ENCODE measurements at regions not wholly inside any gene's neighbourhood (a gene's known extent, or its start where the extent isn't known, plus 50 kb on each side); places are given as distances from the start of the nearest gene placed in this dataset.

DNA sequence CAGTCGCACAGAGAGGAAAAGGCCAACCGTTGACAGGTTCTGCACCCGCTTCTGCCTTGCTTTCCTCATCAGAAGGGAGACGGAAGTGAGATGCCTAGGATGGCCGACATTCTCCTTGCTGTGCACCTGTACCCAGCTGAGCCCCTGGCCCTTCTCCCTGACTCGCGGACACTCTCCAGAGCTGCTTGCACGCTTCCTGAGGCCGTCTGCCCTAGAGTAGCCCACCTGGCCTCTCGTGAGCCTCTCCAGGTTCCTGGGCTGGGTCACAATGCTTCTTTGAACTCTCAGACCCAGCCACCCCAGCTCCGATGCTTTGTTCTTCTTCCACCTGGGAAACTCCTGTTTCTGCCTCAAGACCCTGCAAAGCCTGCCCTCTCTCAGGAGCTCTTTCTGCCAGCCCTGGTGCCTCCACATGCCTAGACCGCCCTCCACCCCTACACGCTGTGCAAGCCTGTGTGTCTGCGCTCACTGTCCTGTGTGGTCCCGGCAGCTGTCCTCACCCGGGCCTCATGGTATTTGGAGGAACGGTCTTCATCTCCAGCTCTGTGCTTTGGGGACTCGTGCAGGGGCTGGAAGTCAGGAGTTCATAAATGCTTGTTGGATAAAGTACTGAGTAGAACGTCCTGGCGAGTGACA lies 345.4 kb upstream of the SALL3 start:
- TF ChIP-seq, protein P1, sequence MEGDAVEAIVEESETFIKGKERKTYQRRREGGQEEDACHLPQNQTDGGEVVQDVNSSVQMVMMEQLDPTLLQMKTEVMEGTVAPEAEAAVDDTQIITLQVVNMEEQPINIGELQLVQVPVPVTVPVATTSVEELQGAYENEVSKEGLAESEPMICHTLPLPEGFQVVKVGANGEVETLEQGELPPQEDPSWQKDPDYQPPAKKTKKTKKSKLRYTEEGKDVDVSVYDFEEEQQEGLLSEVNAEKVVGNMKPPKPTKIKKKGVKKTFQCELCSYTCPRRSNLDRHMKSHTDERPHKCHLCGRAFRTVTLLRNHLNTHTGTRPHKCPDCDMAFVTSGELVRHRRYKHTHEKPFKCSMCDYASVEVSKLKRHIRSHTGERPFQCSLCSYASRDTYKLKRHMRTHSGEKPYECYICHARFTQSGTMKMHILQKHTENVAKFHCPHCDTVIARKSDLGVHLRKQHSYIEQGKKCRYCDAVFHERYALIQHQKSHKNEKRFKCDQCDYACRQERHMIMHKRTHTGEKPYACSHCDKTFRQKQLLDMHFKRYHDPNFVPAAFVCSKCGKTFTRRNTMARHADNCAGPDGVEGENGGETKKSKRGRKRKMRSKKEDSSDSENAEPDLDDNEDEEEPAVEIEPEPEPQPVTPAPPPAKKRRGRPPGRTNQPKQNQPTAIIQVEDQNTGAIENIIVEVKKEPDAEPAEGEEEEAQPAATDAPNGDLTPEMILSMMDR (IDR thresholded peaks at IDR 0.05; ENCODE audit: low read depth, low read length), result no peak
- no peak for DNase-seq (ENCODE audit: low read depth, low spot score)
- no peak overlapping the region for H3K4me3 ChIP-seq (ENCODE audit: low read depth, low read length)
- in situ Hi-C loops (cut with HindIII; ENCODE audit: low sequenced_read_pairs), result no loop called here

- TF ChIP-seq, protein P1 (IDR thresholded peaks at IDR 0.05; ENCODE audit: low read depth, low read length), result no peak
- in situ Hi-C loops (cut with HindIII; ENCODE audit: low sequenced_read_pairs), result no loop called here
- DNase-seq (ENCODE audit: low read depth, low spot score), result no peak
- H3K4me3 ChIP-seq (ENCODE audit: low read depth, low read length), result no peak overlapping the region
These were observed 344.4 kb upstream of the SALL3 start for GRCh38 chr18:78635093-78635800.

DNA sequence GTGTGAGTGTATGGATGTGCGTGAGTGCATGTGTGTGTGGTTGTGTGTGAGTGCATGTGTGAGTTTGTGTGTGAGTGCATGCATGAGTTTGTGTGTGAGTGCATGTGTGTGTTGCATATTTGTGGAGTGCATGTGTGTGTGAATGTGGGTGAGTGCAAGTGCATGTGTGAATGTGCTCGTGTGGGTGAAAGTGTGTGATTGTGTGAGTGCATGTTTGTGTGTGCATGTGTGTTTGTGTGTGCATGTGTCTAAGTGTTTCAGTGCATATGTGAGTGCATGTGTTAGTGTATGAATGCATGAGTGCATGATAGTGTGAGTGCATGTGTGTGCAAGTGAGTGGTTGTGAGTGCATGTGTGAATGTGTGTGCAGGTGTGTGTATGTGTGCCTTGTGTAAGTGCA lies 343.4 kb upstream of the SALL3 start:
- no peak for DNase-seq (ENCODE audit: low read depth, low spot score)
- no peak overlapping the region for H3K4me3 ChIP-seq (ENCODE audit: low read depth, low read length)
- TF ChIP-seq, protein P1 (IDR thresholded peaks at IDR 0.05; ENCODE audit: low read depth, low read length), result no peak
- in situ Hi-C loops (cut with HindIII; ENCODE audit: low sequenced_read_pairs), result no loop called here

DNA sequence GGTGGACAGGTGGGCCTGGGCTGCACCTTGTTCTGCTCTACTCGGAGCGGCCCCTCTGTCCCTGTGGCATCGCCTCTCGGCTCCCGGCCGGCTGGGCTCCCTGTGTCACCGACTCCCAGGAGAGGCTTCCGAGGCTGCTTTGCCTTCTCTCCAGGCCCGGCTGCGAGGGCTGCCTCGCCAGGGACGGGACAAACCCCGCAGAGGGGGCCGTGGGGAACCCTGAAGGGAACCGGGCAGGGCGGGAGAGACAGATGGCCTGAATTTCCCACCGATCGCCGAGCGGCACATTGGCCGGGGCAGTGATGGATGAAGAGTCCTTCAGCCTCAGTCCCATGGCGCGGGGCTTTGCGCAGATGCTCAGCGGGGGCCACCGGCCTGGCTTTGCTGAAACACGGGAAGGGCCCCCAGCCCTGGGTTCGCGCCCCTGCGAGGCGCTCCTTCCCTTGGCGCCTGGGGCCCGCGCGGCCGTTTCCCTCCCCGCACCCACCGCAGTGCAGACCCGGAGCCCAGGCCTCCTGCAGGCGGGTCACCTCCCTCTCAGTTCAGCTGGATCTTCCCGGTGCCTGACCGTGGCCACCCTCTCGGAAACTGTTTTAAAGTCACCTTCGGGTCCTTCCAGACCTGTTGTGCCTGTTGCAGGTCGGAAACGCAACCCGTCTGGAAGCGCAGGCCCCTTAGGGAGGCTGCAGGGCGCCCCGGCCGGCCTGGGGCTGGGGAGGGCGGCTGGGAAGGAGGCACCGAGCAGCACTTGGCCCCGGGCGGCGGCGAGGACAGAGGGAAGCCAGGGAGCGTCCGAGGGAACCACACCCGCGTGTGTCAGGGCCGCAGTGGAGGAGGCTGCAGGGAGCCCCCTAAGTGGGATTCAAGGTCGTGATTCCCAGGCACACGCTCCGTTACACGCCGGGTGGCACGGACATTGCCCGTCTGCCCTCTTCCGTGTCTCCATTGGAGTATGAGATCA lies 341.9 kb upstream of the SALL3 start:
- H3K4me3 ChIP-seq (ENCODE audit: low read depth, low read length), result no peak overlapping the region
- in situ Hi-C loops (cut with HindIII; ENCODE audit: low sequenced_read_pairs), result no loop called here
- TF ChIP-seq, protein P1 (IDR thresholded peaks at IDR 0.05; ENCODE audit: low read depth, low read length), result no peak
- DNase-seq (ENCODE audit: low read depth, low spot score), result no peak

DNA sequence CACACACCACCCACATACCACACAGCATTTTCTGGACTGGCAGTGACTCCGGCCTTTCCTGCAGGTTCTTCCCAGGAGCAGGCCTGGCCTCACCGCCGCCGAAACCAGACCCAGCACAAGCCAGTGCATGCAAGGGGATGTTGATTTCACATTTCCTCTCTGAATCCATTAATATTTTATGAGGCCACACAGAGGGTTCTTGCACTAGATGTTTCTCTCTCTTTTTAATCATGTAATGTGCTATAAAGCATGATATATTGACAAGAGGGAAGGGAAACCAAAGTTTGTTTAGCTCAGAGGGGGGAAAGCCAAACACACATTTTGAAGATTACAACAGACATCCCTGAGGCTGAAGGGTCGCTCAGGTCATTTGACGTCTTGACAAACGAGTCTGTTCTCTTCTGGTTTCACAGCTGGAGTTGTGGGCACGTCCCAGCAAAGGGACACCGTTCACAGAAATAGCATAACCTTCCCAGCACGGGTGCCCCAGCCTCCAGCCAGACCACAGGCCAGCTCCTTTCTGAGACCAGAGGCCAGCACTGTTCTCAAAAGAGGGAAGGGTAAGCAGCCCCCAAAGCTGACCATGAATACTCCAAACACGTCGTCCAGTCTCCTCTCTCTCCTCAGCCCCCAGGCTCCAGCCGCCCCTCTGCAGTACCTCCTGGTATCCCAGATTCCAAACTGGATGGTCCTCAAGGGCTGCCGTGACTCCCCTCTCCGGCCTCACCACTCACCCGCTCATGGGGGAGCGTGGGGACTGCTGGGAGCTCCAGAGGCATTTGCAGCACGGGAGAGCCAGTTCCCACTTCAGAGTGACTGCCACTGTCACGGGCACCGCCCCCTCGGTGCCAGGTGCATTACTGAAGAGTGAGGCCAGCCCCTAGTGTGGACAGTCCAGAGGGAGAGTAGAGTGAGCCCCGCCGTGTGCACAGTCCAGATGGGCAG lies 340.3 kb upstream of the SALL3 start:
- TF ChIP-seq, protein P1 (IDR thresholded peaks at IDR 0.05; ENCODE audit: low read depth, low read length), result no peak
- H3K4me3 ChIP-seq (ENCODE audit: low read depth, low read length), result no peak overlapping the region
- in situ Hi-C loops (cut with HindIII; ENCODE audit: low sequenced_read_pairs), result no loop called here
- no peak for DNase-seq (ENCODE audit: low read depth, low spot score)

Measured in astrocyte of the spinal cord (primary cell).